H1 (cell line): ENCODE measurements at regions not wholly inside any gene's neighbourhood (a gene's known extent, or its start where the extent isn't known, plus 50 kb on each side); places are given as distances from the start of the nearest gene placed in this dataset.

Experiments
- CTCF ChIA-PET: fragments of 300-600 bp; sonication (Branson Sonifier 250); formaldehyde crosslinking; loops from one replicate; lab custom pipeline; 2021; ENCODE audit not compliant: partially characterized antibody; lab: Charles Lee
- POLR2A ChIA-PET: fragments of 300-600 bp; sonication (Branson Sonifier 250); formaldehyde crosslinking; loops from one replicate; lab custom pipeline; 2021; ENCODE audit warnings: inconsistent platforms; ENCODE audit not compliant: partially characterized antibody; lab: Charles Lee
- DNase-seq, 2 experiments: peaks; one replicate each; pipeline versions ENCODE4 v3.0.0 to v3.0.0-alpha.2; 2010 to 2022; ENCODE audit warnings: low spot score in 2 of 2, low read depth in 1 of 2, mixed read lengths in 1 of 2
- FAIRE-seq: peaks from 2 replicates; lab custom pipeline; 2011; peaks lifted over from hg19 to GRCh38; lab: Jason Lieb, UNC
- H2AFZ ChIP-seq: 2 replicates; pipeline ENCODE4 v1.8.1; 2012; ENCODE audit warnings: low read length, inconsistent platforms
- H2AK5ac ChIP-seq: 2 replicates; pipeline ENCODE4 v1.6.1; 2013; ENCODE audit warnings: low read depth, low read length
- H2BK120ac ChIP-seq: replicated peaks from 2 replicates; pipeline ENCODE3; 2013; ENCODE audit warnings: low read depth, low read length, inconsistent platforms
- H2BK12ac ChIP-seq: 2 replicates; pipeline ENCODE4 v1.6.1; 2013; ENCODE audit warnings: low read depth, low read length
- H2BK15ac ChIP-seq: 2 replicates; pipeline ENCODE4 v1.6.1; 2013; ENCODE audit warnings: low read length
- H2BK20ac ChIP-seq: 2 replicates; pipeline ENCODE4 v1.6.1; 2013; ENCODE audit warnings: low read length
- H2BK5ac ChIP-seq: 2 replicates; pipeline ENCODE4 v1.6.1; 2013; ENCODE audit warnings: low read depth, low read length
- H3K14ac ChIP-seq: 2 replicates; pipeline ENCODE4 v1.6.1; 2013; ENCODE audit warnings: inconsistent platforms; ENCODE audit not compliant: insufficient read length
- H3K18ac ChIP-seq: 2 replicates; pipeline ENCODE4 v1.6.1; 2013; ENCODE audit warnings: low read length; ENCODE audit errors: extremely low read depth
- H3K23ac ChIP-seq: 2 replicates; pipeline ENCODE4 v1.6.1; 2013; ENCODE audit warnings: inconsistent platforms; ENCODE audit not compliant: insufficient read length
- H3K23me2 ChIP-seq: 2 replicates; pipeline ENCODE4 v1.6.1; 2013; ENCODE audit warnings: low read depth, low read length
- H3K27ac ChIP-seq: 2 replicates; pipeline ENCODE4 v1.6.1; 2011; ENCODE audit warnings: low read depth, low read length, inconsistent platforms
- H3K27me3 ChIP-seq, 4 experiments: replicated peaks in 1 of 4; 1 replicate in 1 of 4; 2 replicates in 3 of 4; pipeline versions ENCODE4 v1.6.1 to v1.8.1; 2011 to 2013; ENCODE audit warnings: low read length in 3 of 4, mild to moderate bottlenecking in 3 of 4, inconsistent platforms in 2 of 4, mixed read lengths in 2 of 4, moderate library complexity in 1 of 4; ENCODE audit not compliant: control insufficient read depth in 3 of 4, insufficient read depth in 3 of 4; ENCODE audit errors: extremely low read depth in 1 of 4
- H3K36me3 ChIP-seq, 4 experiments: 2 replicates each; pipeline versions ENCODE4 v1.6.1 to v1.8.1; 2011 to 2013; ENCODE audit warnings: mild to moderate bottlenecking in 4 of 4, low read length in 3 of 4, moderate library complexity in 2 of 4, control low read depth in 1 of 4, inconsistent platforms in 1 of 4; ENCODE audit not compliant: insufficient read depth in 4 of 4, control insufficient read depth in 2 of 4
- H3K4ac ChIP-seq: replicated peaks from 2 replicates; pipeline ENCODE3; 2013; ENCODE audit warnings: low read length, low read depth, mixed read lengths, inconsistent platforms; ENCODE audit not compliant: insufficient read length
- H3K4me1 ChIP-seq, 4 experiments: replicated peaks in 1 of 4; 1 replicate in 1 of 4; 2 replicates in 3 of 4; pipeline versions ENCODE4 v1.6.1 to v1.8.1; 2011 to 2013; ENCODE audit warnings: low read length in 3 of 4, inconsistent platforms in 2 of 4, mixed read lengths in 1 of 4; ENCODE audit not compliant: insufficient read depth in 4 of 4, control insufficient read depth in 3 of 4
- H3K4me2 ChIP-seq, 2 experiments: 2 replicates each; pipeline versions ENCODE4 v1.6.1 to v1.8.1; 2011 to 2013; ENCODE audit warnings: low read depth in 2 of 2, low read length in 2 of 2, control low read depth in 1 of 2, inconsistent platforms in 1 of 2, mild to moderate bottlenecking in 1 of 2; ENCODE audit not compliant: insufficient read depth in 1 of 2
- H3K4me3 ChIP-seq, 4 experiments: fragments of 200-600, 300-600 bp in 1 of 4; sonication (generic), shearing (Covaris generic), sonication (Bioruptor Twin) in 1 of 4; 2 replicates each; pipeline versions ENCODE4 v1.5.1 to v1.8.1; 2011 to 2016; ENCODE audit warnings: low read length in 4 of 4, low read depth in 3 of 4, control low read depth in 2 of 4, inconsistent platforms in 2 of 4, mild to moderate bottlenecking in 2 of 4, mixed read lengths in 1 of 4, moderate library complexity in 1 of 4; ENCODE audit not compliant: insufficient read depth in 2 of 4; ENCODE audit errors: extremely low read depth in 1 of 4
- H3K56ac ChIP-seq: replicated peaks from 2 replicates; pipeline ENCODE3; 2013; ENCODE audit warnings: low read depth, mild to moderate bottlenecking, mixed read lengths, low read length, inconsistent platforms; ENCODE audit not compliant: insufficient read length
- H3K79me1 ChIP-seq: 2 replicates; pipeline ENCODE4 v1.6.1; 2013; ENCODE audit warnings: low read depth, low read length, control low read depth
- H3K79me2 ChIP-seq, 2 experiments: 2 replicates each; pipeline versions ENCODE4 v1.6.1 to v1.8.1; 2012 to 2013; ENCODE audit warnings: low read length in 2 of 2, mild to moderate bottlenecking in 2 of 2, inconsistent platforms in 1 of 2; ENCODE audit not compliant: insufficient read depth in 2 of 2, control insufficient read depth in 1 of 2
- H3K9ac ChIP-seq, 4 experiments: replicated peaks in 1 of 4; 1 replicate in 1 of 4; 2 replicates in 3 of 4; pipeline versions ENCODE4 v1.6.1 to v1.8.1; 2011 to 2013; ENCODE audit warnings: low read depth in 3 of 4, low read length in 3 of 4, control low read depth in 2 of 4, mild to moderate bottlenecking in 2 of 4, moderate library complexity in 2 of 4, inconsistent platforms in 1 of 4; ENCODE audit errors: extremely low read depth in 1 of 4
- H3K9me3 ChIP-seq, 2 experiments: 2 replicates each; pipeline versions ENCODE4 v1.6.1 to v1.8.1; 2012 to 2013; ENCODE audit warnings: mild to moderate bottlenecking in 2 of 2, moderate library complexity in 2 of 2, control low read depth in 1 of 2, inconsistent platforms in 1 of 2, low read depth in 1 of 2, low read length in 1 of 2, mixed read lengths in 1 of 2; ENCODE audit not compliant: insufficient read depth in 2 of 2
- H4K20me1 ChIP-seq, 2 experiments: replicated peaks in 1 of 2; 2 replicates each; pipeline versions ENCODE3 to v1.8.1; 2011 to 2013; ENCODE audit warnings: inconsistent platforms in 2 of 2, low read length in 2 of 2, mild to moderate bottlenecking in 1 of 2; ENCODE audit not compliant: insufficient read depth in 2 of 2, control insufficient read depth in 1 of 2
- H4K5ac ChIP-seq: 2 replicates; pipeline ENCODE4 v1.6.1; 2013; ENCODE audit warnings: low read length, low read depth, mixed read lengths, inconsistent platforms; ENCODE audit not compliant: insufficient read length
- H4K8ac ChIP-seq: 2 replicates; pipeline ENCODE4 v1.8.0; 2013; ENCODE audit warnings: mild to moderate bottlenecking, moderate library complexity, low read length, inconsistent platforms; ENCODE audit not compliant: insufficient read depth; ENCODE audit errors: extremely low read depth
- H4K91ac ChIP-seq: replicated peaks from 2 replicates; pipeline ENCODE3; 2013; ENCODE audit warnings: low read length, mixed read lengths, inconsistent platforms; ENCODE audit not compliant: insufficient read length
- BCL11A ChIP-seq, 2 experiments: IDR thresholded peaks; one replicate each; pipeline ENCODE4 v1.6.1; 2011; ENCODE audit warnings: low read depth in 2 of 2, low read length in 2 of 2, mild to moderate bottlenecking in 2 of 2
- CHD2 ChIP-seq: IDR thresholded peaks from 2 replicates; pipeline ENCODE4 v1.6.1; 2012; ENCODE audit warnings: low read length, improper control_type of control experiment
- CREB1 ChIP-seq: IDR thresholded peaks from 2 replicates; pipeline ENCODE4 v1.6.1; 2012; ENCODE audit warnings: inconsistent platforms
- GABPA ChIP-seq: IDR thresholded peaks from 2 replicates; pipeline ENCODE4 v1.6.1; 2011; ENCODE audit warnings: mild to moderate bottlenecking, low read length, moderate library complexity, borderline replicate concordance; ENCODE audit not compliant: insufficient read depth
- GTF2F1 ChIP-seq: IDR thresholded peaks from 2 replicates; pipeline ENCODE4 v1.6.1; 2012; ENCODE audit warnings: low read depth, low read length, improper control_type of control experiment, borderline replicate concordance
- HDAC2 ChIP-seq, 2 experiments: fragments of 300-600 bp in 1 of 2; sonication (generic) in 1 of 2; IDR thresholded peaks; 2 replicates each; pipeline ENCODE4 v1.6.1; 2011 to 2012; ENCODE audit warnings: low read depth in 2 of 2, low read length in 2 of 2, mild to moderate bottlenecking in 2 of 2, moderate library complexity in 2 of 2, borderline replicate concordance in 1 of 2, inconsistent platforms in 1 of 2
- JUND ChIP-seq: IDR thresholded peaks from 2 replicates; pipeline ENCODE4 v1.6.1; 2011; ENCODE audit warnings: mild to moderate bottlenecking, improper control_type of control experiment, low read length
- MAX ChIP-seq: IDR thresholded peaks from 2 replicates; pipeline ENCODE4 v1.6.1; 2012; ENCODE audit warnings: inconsistent platforms
- SIRT6 ChIP-seq: IDR thresholded peaks from one replicate; pipeline ENCODE4 v1.7.1; 2012; ENCODE audit warnings: low read length, inconsistent platforms
- SRF ChIP-seq: IDR thresholded peaks from 2 replicates; pipeline ENCODE4 v1.6.1; 2011; ENCODE audit warnings: mild to moderate bottlenecking, low read depth, low read length, moderate library complexity
- TAF1 ChIP-seq: IDR thresholded peaks from 2 replicates; pipeline ENCODE4 v1.6.1; 2011; ENCODE audit warnings: mild to moderate bottlenecking, low read depth, low read length
- TAF7 ChIP-seq: optimal IDR thresholded peaks from 2 replicates; pipeline ENCODE3; 2011; ENCODE audit warnings: low read depth, mild to moderate bottlenecking, inconsistent platforms, low read length, moderate library complexity, borderline replicate concordance
- WGBS, 2 experiments: shearing (Covaris generic) in 1 of 2; methylation state at CpG; one replicate each; pipeline versions ENCODE4 v1.1.6 to v1.1.7; 2013 to 2015; ENCODE audit warnings: low lambda C conversion rate in 2 of 2, mixed read lengths in 2 of 2, inconsistent platforms in 1 of 2, low coverage in 1 of 2, missing lambda C conversion rate in 1 of 2; ENCODE audit not compliant: insufficient replicate concordance in 2 of 2, insufficient coverage in 1 of 2, insufficient read length in 1 of 2; ENCODE audit errors: extremely low coverage in 1 of 2, missing lambda C conversion rate in 1 of 2; 5-methylcytosine and 5-hydroxymethylcytosine counted together

- no peak overlapping the region for H3K18ac ChIP-seq
- H3K79me1 ChIP-seq, result no peaks in the 10 kb centered on the region
- H3K27me3 ChIP-seq, result no peaks in the 10 kb centered on the region
- H3K4me3 ChIP-seq, result no peak overlapping the region
- H3K79me2 ChIP-seq, result no peaks in the 10 kb centered on the region
- no peak overlapping the region for H2BK12ac ChIP-seq
- no peak overlapping the region for H2AFZ ChIP-seq
- H3K4me2 ChIP-seq, result no peak overlapping the region
- H4K8ac ChIP-seq, result no peak overlapping the region
- H3K27ac ChIP-seq, result no peak overlapping the region
- no peak overlapping the region for H3K9ac ChIP-seq
- H2BK5ac ChIP-seq, result no peak overlapping the region
- H3K36me3 ChIP-seq, result no peaks in the 10 kb centered on the region; a peak in 1 of 8 replicates
- H2AK5ac ChIP-seq, result no peak overlapping the region
- 88% methylated on average over 2 of the region's 2 CpGs; no CpG with 5 or more reads in 1 of the 2 experiments for WGBS, 2 experiments
- H2BK20ac ChIP-seq, result no peak overlapping the region
- no peaks in the 10 kb centered on the region for H3K4me1 ChIP-seq
- H3K56ac ChIP-seq, result no peak overlapping the region
- H3K9me3 ChIP-seq, result no peaks in the 10 kb centered on the region
- DNase-seq, result no peak
- H4K5ac ChIP-seq, result no peak overlapping the region
- no peaks in the 10 kb centered on the region for H4K20me1 ChIP-seq
- H3K23me2 ChIP-seq, result no peaks in the 10 kb centered on the region
- H3K23ac ChIP-seq, result no peak overlapping the region
- TF ChIP-seq MAX (no peak), CHD2 (no peak), TAF1 (no peak), SIRT6 (no peak), GABPA (no peak), TAF7 (no peak), CREB1 (no peak), SRF (no peak), BCL11A (IDR thresholded peaks at IDR 0.05; ENCODE audit: low read depth in 2 of 2, low read length in 2 of 2) (no peak), HDAC2 (IDR thresholded peaks at IDR 0.05; ENCODE audit: borderline replicate concordance in 1 of 2, low read depth in 2 of 2, low read length in 2 of 2) (no peak), GTF2F1 (no peak), JUND (no peak)
- H2BK15ac ChIP-seq, result no peak overlapping the region
- H3K4ac ChIP-seq, result no peak overlapping the region
- no peak overlapping the region for H3K14ac ChIP-seq
- no peak for FAIRE-seq
- no peak overlapping the region for H2BK120ac ChIP-seq
- POLR2A ChIA-PET, result no interaction called here
- CTCF ChIA-PET, result no interaction called here
- H4K91ac ChIP-seq, result no peak overlapping the region
Measured at GRCh38 chr2:145221032-145221431, 701.1 kb upstream of the ZEB2 start.
